ENCODE measurements at regions not wholly inside any gene's neighbourhood (a gene's known extent, or its start where the extent isn't known, plus 50 kb on each side); places are given as distances from the start of the nearest gene placed in this dataset.
"Not testable (repeated sequence)": the region's sequence is repeated elsewhere in the genome, so short reads cannot be mapped to it uniquely, and the experiment has no call there.

- Histone ChIP-seq H2AFZ (peak overlapping the region; percentile 76), H3F3A (ENCODE audit: insufficient read depth, low read depth) (no peaks in the 10 kb centered on the region), H3K9me2 (ENCODE audit: insufficient read depth) (peaks cover 4% of the 10 kb centered on the region; the same call in 1 of the 2 replicates), H3K4me3 (no peak overlapping the region), H3K36me3 (ENCODE audit: low read depth) (no peaks in the 10 kb centered on the region), H3K27me3 (ENCODE audit: insufficient read depth, low read depth) (no peaks in the 10 kb centered on the region), H3K4me2 (0 out of 2 replicates have a peak overlapping the region, but pooled peaks have one; percentile 4), H3K79me2 (ENCODE audit: low read depth) (no peaks in the 10 kb centered on the region), H3K27ac (no peak overlapping the region), H3K4me1 (replicated peaks; ENCODE audit: insufficient read depth) (peaks cover 2% of the 10 kb centered on the region), H4K20me1 (ENCODE audit: insufficient read depth) (no peaks in the 10 kb centered on the region), H3K9me3 (ENCODE audit: insufficient read depth, low read depth) (no peaks in the 10 kb centered on the region)
- BruUV-seq (replicated peaks), result no TSS peak
- intact Hi-C loops (cut with micrococcal nuclease; ENCODE audit: unreplicated experiment), result no loop called here
- ChIA-PET CTCF (no interaction called here), POLR2A (ENCODE audit: unreplicated experiment) (no interaction called here)
- TF ChIP-seq EZH2 (IDR thresholded peaks at IDR 0.05; ENCODE audit: low read depth) (no peak), CTCF (conservative IDR thresholded peaks at IDR 0.05) (no peak)
- DNase-seq, result no peak
Measured at GRCh38 chr11:105361651-105362050, 222.1 kb upstream of the CARD18 start.

GRCh38 chr11:105357764-105358163 is 218.2 kb upstream of the CARD18 start:
- ChIA-PET CTCF (no interaction called here), POLR2A (ENCODE audit: unreplicated experiment) (no interaction called here)
- Histone ChIP-seq H3K79me2 (ENCODE audit: low read depth) (no peaks in the 10 kb centered on the region), H3K36me3 (ENCODE audit: low read depth) (no peaks in the 10 kb centered on the region), H3K9me2 (ENCODE audit: insufficient read depth) (peaks cover 4% of the 10 kb centered on the region; the same call in 1 of the 2 replicates), H3K27me3 (ENCODE audit: insufficient read depth, low read depth) (no peaks in the 10 kb centered on the region), H3K27ac (no peak overlapping the region), H3K4me2 (no peak overlapping the region), H3K9me3 (ENCODE audit: insufficient read depth, low read depth) (no peaks in the 10 kb centered on the region), H4K20me1 (ENCODE audit: insufficient read depth) (no peaks in the 10 kb centered on the region), H3K4me3 (no peak overlapping the region), H3F3A (ENCODE audit: insufficient read depth, low read depth) (no peaks in the 10 kb centered on the region), H3K4me1 (replicated peaks; ENCODE audit: insufficient read depth) (no peaks in the 10 kb centered on the region), H2AFZ (no peak overlapping the region)
- TF ChIP-seq CTCF (conservative IDR thresholded peaks at IDR 0.05) (no peak), EZH2 (IDR thresholded peaks at IDR 0.05; ENCODE audit: low read depth) (no peak)
- no TSS peak for BruUV-seq (replicated peaks)
- intact Hi-C loops (cut with micrococcal nuclease; ENCODE audit: unreplicated experiment), result no loop called here
- no peak for DNase-seq

- H4K20me1 ChIP-seq (ENCODE audit: insufficient read depth), result no peaks in the 10 kb centered on the region
- no peaks in the 10 kb centered on the region for H3F3A ChIP-seq (ENCODE audit: insufficient read depth, low read depth)
- H3K4me1 ChIP-seq (replicated peaks; ENCODE audit: insufficient read depth), result no peaks in the 10 kb centered on the region
- H3K4me2 ChIP-seq, result no peak overlapping the region
- H3K36me3 ChIP-seq (ENCODE audit: low read depth), result no peaks in the 10 kb centered on the region
- CTCF ChIA-PET, result no interaction called here
- intact Hi-C loops (cut with micrococcal nuclease; ENCODE audit: unreplicated experiment), result no loop called here
- TF ChIP-seq CTCF (conservative IDR thresholded peaks at IDR 0.05) (no peak), EZH2 (IDR thresholded peaks at IDR 0.05; ENCODE audit: low read depth) (no peak)
- POLR2A ChIA-PET (ENCODE audit: unreplicated experiment), result no interaction called here
- no TSS peak for BruUV-seq (replicated peaks)
- no peak overlapping the region for H3K4me3 ChIP-seq
- H3K79me2 ChIP-seq (ENCODE audit: low read depth), result no peaks in the 10 kb centered on the region
- DNase-seq, result no peak
- peaks cover 4% of the 10 kb centered on the region; the same call in 1 of the 2 replicates for H3K9me2 ChIP-seq (ENCODE audit: insufficient read depth)
- H2AFZ ChIP-seq, result no peak overlapping the region
- H3K27ac ChIP-seq, result no peak overlapping the region
- H3K9me3 ChIP-seq (ENCODE audit: insufficient read depth, low read depth), result no peaks in the 10 kb centered on the region
- no peaks in the 10 kb centered on the region for H3K27me3 ChIP-seq (ENCODE audit: insufficient read depth, low read depth)
Measured at GRCh38 chr11:105357146-105357545, 217.6 kb upstream of the CARD18 start.

GRCh38 chr11:105349867-105350266 is 210.3 kb upstream of the CARD18 start:
- not testable (repeated sequence) for BruUV-seq (replicated peaks)

More at GRCh38 chr11:105349867-105350266, 210.3 kb upstream of the CARD18 start:
- H3K4me1 ChIP-seq (replicated peaks; ENCODE audit: insufficient read depth); H3F3A ChIP-seq (ENCODE audit: insufficient read depth, low read depth); H3K36me3 ChIP-seq (ENCODE audit: low read depth); H3K9me3 ChIP-seq (ENCODE audit: insufficient read depth, low read depth); H4K20me1 ChIP-seq (ENCODE audit: insufficient read depth); H3K4me3 ChIP-seq; H2AFZ ChIP-seq; H3K79me2 ChIP-seq (ENCODE audit: low read depth); H3K9me2 ChIP-seq (ENCODE audit: insufficient read depth); H3K4me2 ChIP-seq; CTCF ChIA-PET; H3K27ac ChIP-seq; DNase-seq; POLR2A ChIA-PET (ENCODE audit: unreplicated experiment); intact Hi-C loops (cut with micrococcal nuclease; ENCODE audit: unreplicated experiment); H3K27me3 ChIP-seq (ENCODE audit: insufficient read depth, low read depth): not testable (repeated sequence)

Measured in PC-9 (cell line).